HL-60/S4 treated with retinoic acid at 250 ng/mL for 4 days and 3 days (cell line): ENCODE measurements at regions not wholly inside any gene's neighbourhood (a gene's known extent, or its start where the extent isn't known, plus 50 kb on each side); places are given as distances from the start of the nearest gene placed in this dataset.
"Not testable (repeated sequence)": the region's sequence is repeated elsewhere in the genome, so short reads cannot be mapped to it uniquely, and the experiment has no call there.

Source experiments
- in situ Hi-C: fragments of 300-500 bp; cut with MboI; formaldehyde crosslinking; loops from 2 replicates; pipeline ENCODE4 v1.7.0; 2022; ENCODE audit warnings: low sequenced_read_pairs

DNA sequence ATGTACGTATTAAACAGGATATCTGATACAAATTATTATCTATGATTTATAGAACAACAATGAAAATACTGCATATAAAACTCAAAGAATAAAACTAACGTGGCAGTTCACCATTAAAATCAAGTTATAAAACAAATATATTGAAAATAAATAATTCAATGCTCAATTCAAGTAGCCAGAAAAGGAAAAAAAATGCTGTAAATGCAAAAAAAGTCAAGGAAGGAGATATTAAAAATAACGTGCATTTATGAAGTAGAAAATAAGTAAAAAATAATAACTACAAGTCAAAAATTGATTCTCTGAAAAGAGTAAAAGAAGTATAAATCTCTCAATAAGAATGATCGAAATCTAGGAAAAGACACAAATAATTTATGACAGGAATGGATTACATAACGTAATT is 460.5 kb upstream of the CD180 start:
- in situ Hi-C loops, result no loop called here

DNA sequence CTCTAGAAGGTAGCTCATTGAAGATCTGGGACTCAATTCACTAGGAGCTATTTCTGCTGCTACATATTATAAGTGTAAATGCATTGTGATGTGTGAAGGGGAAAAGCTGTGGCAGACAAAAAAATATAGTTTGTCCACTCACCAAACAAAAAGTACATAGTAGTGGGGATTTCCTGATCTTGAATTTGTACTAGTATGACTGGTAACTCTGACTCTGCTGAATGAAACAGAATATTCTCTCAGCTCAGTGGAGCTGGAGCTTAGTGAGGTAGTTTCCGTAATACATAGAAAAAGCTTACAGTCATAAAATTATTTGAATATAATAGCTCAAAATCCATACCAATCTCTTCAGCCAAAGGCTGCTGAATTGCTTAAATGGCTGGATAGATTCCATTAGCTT is 455.6 kb upstream of the CD180 start:
- in situ Hi-C loops, result no loop called here

DNA sequence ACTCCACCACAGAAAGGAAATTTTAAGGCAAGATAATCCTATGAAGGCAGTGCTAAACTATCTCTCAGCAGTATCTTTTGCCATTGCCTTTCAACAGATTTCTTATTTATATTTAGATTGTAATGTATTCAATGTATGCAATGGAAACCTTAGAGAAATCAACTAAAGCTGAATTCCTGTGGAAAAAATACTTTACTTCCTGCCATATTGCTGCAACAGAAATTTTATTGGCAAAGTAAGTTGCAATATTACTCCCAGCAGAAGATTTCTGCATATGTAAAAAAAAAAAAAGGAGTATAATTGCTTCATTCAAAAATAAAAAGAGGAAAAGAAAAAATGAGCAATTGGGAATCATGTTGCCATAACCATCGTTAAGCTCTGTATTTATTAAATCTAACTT is 454.6 kb upstream of the CD180 start:
- in situ Hi-C loops, result no loop called here

- in situ Hi-C loops, result no loop called here
Measured at GRCh38 chr5:67648201-67648671, 451.6 kb upstream of the CD180 start.

GRCh38 chr5:67647772-67648171 is 451.2 kb upstream of the CD180 start:
- in situ Hi-C loops, result no loop called here

DNA sequence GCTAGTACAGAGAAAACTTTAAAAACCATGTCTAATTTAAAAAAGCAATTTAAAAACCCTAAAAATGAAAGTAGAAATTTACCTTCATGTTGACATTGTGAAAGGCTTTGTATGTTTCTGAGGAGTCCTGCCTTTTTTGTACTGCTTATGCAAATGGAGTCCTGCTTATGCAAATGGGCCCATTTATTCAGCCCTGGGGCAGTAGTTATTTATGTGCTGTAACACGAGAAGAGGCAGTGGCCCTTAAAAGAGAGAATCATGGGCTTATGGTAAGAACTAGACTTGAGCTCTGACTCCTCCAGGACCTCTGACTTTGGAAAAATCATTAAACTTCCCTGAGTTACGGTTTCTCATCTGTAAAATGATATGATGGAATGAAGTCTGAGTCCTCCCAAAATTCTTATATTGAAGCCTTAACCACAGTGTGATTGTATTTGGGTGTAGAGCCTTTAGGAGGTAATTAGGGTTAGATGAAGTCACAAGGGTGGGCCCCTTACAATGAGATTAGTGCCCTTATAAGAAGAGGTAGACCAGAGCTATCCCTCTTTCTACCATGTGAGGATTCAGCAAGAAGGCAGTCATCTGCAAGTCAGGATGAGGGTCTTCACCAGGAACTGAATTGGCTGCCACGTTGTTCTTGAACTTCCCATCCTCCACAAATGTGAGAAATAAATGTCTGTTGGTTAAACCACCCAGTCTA is 447.8 kb upstream of the CD180 start:
- in situ Hi-C loops, result no loop called here

DNA sequence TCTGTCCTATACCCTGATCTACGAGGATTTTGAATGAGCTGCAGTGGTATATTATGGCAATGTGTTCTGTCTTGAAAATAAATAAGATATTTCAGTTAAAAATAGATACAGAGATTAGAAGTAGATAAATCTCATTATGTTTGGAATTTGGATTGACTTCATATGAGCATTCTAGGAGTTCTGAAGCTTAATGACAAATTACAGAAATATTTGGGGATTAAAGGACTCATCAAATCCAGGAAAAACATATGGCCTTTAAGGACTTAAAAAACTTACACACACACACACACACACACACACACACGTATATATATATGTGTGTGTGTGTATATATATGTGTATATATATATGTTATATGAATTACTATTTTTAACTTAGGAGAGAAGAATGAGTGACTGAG is 446.9 kb upstream of the CD180 start:
- in situ Hi-C loops, result no loop called here

DNA sequence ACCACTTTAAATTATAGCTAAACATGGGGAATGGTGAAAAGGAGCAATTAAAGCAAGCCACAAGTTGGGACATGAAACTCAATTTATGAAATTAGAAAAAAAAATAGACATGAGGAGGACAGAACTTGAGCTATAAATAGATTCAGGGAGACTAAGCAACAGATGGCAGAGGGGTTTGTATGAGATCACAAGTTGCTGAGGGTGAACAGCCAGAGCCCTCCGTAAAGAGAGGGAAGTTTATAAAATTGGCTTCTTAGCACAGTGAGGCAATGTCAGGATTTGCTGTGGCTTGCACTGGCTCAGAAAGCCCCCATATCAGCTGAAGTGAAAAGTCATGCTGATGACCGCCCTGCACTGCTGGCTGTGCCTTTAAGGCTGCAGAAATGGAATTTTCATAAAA is 443.4 kb upstream of the CD180 start:
- in situ Hi-C loops, result no loop called here

DNA sequence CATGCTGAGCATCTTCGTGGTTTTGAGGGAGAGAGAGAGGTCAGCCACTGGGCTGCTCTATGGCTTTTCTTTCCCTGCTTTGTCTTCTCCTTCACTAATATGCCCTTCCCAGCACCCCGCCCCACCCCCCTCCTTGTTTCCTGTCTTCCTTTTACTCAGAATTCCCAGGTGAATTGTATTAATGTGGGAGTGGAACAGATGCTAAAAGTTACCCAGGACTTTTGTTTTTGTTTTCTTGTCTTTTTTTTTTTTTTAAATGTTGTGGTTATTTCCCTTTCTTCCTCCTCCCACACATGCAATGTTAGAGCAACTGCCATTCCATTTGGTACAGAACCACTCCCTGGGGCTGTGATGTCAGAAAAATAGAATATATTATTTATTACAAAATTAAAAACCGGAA is 442.7 kb upstream of the CD180 start:
- in situ Hi-C loops, result no loop called here

DNA sequence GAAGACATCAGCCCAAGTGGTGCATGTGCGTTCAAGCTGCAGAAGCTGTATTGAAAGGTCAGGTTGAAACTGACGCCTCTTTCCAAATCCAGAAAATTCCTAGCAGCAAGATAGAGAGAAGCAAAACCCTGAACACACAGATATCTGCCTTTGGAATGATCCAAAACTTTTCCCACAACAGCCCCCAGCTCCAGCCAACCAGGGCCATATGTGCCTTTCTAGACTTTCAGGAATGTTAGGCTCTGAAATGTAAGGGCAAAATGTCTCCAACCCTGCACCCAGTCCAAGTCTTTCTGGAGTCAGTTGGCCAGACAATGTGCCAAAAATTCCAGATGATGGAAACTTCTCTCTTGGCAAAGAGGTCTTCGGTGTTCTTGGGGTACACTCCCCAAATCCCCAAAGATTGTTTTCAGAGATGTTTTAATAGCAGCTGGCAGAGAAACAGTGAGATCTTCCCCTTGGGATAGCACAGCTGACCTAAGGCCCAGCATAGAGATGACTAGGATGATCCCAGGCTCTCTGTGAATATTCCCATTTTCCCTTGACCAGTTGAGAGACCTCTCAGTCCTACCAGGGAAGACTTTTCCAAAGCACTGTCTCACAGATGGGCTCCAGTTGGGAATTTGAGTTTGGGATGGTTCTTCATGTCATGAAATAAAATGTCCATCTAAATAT is 440.4 kb upstream of the CD180 start:
- in situ Hi-C loops, result no loop called here

GRCh38 chr5:67636091-67636490 is 439.5 kb upstream of the CD180 start:
- in situ Hi-C loops, result no loop called here

DNA sequence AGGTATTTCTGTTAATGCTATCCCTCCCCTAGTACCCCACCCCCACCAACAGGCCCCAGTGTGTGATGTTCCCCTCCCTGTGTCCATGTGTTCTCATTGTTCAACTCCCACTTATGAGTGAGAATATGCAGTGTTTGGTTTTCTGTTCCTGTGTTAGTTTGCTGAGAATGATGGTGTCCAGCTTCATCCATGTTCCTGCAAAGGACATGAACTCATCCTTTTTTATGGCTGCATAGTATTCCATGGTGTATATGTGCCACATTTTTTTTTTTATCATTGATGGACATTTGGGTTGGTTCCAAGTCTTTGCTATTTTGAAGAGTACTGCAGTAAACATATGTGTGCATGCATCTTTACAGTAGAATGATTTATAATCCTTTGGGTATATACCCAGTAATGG is 430.5 kb upstream of the CD180 start:
- in situ Hi-C loops, result not testable (repeated sequence)

DNA sequence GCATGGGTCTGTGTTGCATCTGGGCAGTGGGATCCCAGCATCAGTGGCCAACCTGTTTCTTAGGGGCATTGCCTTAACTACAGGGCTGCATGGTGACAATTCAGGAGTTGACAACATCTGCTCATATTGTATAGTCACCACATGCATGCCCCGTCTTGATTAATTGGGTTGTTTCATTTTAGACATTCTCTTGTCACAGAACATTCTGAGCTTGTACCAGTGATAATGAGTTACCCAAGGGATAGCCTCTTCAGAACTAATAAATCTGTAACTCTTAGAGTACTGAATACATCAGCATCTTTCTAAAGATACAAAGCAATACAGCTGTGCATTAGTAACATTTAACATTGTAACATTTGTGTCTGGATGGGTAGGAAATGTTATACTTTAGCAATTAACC is 426.5 kb upstream of the CD180 start:
- in situ Hi-C loops, result no loop called here

GRCh38 chr5:67620424-67621397 is 424.1 kb upstream of the CD180 start:
- in situ Hi-C loops, result no loop called here

GRCh38 chr5:67619636-67620035 is 423.0 kb upstream of the CD180 start:
- in situ Hi-C loops, result no loop called here

GRCh38 chr5:67619235-67619634 is 422.6 kb upstream of the CD180 start:
- in situ Hi-C loops, result no loop called here

GRCh38 chr5:67617051-67617450 is 420.5 kb upstream of the CD180 start:
- in situ Hi-C loops, result no loop called here

GRCh38 chr5:67612961-67613360 is 416.4 kb upstream of the CD180 start:
- in situ Hi-C loops, result no loop called here

DNA sequence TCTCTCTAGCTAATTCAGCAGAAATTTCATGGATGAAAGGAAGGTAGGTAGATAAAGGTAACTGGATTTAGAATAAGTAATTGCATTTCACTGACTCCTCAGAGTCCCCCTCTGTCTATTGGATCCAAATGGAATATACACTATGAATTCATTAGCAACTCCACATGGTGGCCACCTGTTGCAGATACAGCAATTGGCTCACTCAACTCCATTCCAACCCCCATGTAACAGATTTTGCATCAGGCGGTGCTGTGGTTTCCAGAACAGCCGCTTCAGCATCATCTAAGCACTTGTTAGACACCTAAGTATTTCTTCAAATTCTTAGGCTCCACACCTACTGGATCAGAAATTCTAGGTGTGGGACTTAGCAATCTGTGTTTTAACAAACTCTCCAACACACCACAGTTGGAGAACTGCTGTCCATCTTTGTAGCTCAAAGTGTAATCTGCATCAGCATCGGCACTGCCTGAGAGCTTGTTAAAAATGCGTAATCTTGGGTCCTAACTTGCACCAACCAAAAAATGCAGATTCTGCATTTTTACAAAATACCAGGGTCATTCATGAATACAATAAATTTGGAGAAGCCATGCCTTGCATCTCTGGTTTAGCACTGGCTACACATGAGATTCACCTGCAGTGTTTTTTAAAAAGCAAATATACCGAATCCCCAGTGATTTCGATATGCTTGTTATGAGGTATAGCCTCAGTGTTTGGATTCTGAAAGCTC is 413.8 kb upstream of the CD180 start:
- in situ Hi-C loops, result no loop called here

DNA sequence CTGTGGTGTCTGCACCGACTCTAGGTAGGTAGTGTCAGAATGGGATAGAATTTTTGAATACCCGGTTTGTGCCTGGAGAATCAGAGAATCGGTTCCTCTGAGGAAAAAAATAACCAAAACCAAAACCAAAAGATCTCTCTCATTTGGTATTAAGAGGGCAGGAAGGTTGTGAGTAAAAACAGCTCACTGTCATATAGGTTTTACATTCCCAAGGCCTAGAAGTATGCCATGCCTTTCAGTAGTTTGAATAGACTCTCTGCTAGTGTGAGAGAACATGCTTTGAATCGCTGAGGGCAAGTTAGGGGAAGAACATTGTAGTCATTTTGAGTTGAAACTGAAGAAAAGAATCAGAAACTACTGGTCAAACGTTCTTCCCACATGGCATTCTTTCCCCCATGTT is 411.4 kb upstream of the CD180 start:
- in situ Hi-C loops, result no loop called here

DNA sequence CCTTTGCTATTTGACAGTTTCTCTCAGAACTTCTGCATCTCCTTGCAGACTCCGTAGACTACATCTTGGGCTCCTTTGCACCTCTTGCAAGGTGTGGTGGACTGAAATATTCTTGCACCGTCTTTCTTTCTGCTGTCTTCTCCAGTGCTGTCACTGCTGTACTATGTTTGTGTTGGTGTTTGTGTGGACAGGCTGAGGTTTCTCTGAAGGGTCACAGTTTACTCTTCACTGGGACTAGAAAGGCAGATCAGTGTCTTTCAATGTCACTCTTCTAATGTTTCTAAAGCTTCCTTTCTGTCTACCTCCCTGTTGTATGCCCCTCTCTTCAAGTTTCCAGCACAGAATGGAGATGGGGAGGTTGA is 410.0 kb upstream of the CD180 start:
- in situ Hi-C loops, result no loop called here
